ENCODE measurements at regions not wholly inside any gene's neighbourhood (a gene's known extent, or its start where the extent isn't known, plus 50 kb on each side); places are given as distances from the start of the nearest gene placed in this dataset.

DNA sequence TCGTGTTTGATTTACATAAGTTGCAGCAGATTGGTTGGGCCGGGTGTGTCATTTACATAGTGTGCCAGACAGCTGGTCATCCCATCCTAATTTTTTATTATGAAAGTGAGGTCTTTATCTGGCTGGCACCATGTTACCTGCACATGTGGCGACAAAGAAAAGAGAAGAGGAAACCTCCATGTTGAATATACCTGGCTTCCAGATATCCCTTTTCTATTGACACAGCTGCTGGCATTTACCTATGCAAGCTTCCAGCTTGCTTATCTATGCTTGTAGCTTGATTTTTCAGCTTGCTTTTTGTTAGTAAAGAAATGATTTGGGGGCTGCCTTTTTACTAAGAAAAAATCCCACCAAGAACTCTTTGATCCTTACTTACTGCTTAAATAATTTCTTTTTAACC, 681.3 kb upstream of the SLITRK1 start:
- no peak for TF ChIP-seq EZH2 (IDR thresholded peaks at IDR 0.05; ENCODE audit: borderline replicate concordance, control insufficient read depth, low read depth, low read length)
- TF ChIP-seq, protein P1, sequence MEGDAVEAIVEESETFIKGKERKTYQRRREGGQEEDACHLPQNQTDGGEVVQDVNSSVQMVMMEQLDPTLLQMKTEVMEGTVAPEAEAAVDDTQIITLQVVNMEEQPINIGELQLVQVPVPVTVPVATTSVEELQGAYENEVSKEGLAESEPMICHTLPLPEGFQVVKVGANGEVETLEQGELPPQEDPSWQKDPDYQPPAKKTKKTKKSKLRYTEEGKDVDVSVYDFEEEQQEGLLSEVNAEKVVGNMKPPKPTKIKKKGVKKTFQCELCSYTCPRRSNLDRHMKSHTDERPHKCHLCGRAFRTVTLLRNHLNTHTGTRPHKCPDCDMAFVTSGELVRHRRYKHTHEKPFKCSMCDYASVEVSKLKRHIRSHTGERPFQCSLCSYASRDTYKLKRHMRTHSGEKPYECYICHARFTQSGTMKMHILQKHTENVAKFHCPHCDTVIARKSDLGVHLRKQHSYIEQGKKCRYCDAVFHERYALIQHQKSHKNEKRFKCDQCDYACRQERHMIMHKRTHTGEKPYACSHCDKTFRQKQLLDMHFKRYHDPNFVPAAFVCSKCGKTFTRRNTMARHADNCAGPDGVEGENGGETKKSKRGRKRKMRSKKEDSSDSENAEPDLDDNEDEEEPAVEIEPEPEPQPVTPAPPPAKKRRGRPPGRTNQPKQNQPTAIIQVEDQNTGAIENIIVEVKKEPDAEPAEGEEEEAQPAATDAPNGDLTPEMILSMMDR (IDR thresholded peaks at IDR 0.05 in 2 of 3, conservative IDR thresholded peaks at IDR 0.05 in 1 of 3; ENCODE audit: control insufficient read depth in 2 of 3, extremely low read depth in 1 of 3, insufficient read depth in 1 of 3, low read depth in 3 of 3, low read length in 3 of 3) = no peak
